Epithelial cell of esophagus (primary cell): ENCODE measurements at regions not wholly inside any gene's neighbourhood (a gene's known extent, or its start where the extent isn't known, plus 50 kb on each side); places are given as distances from the start of the nearest gene placed in this dataset.
"Not testable (repeated sequence)": the region's sequence is repeated elsewhere in the genome, so short reads cannot be mapped to it uniquely, and the experiment has no call there.

ENCODE experiments used
- DNase-seq: peaks from one replicate; pipeline ENCODE4 v3.0.0; 2010; ENCODE audit warnings: low read depth
- H3K4me3 ChIP-seq: 2 replicates; pipeline ENCODE4 v1.5.1; 2011; ENCODE audit warnings: mild to moderate bottlenecking, low read length, control low read depth
- TF ChIP-seq, protein P1 (sequence below): IDR thresholded peaks from 2 replicates; pipeline ENCODE4 v1.5.1; 2011; ENCODE audit warnings: low read depth, mild to moderate bottlenecking, low read length, control low read depth, inconsistent platforms; ENCODE audit not compliant: insufficient read depth; ENCODE audit errors: missing control alignments

DNA sequence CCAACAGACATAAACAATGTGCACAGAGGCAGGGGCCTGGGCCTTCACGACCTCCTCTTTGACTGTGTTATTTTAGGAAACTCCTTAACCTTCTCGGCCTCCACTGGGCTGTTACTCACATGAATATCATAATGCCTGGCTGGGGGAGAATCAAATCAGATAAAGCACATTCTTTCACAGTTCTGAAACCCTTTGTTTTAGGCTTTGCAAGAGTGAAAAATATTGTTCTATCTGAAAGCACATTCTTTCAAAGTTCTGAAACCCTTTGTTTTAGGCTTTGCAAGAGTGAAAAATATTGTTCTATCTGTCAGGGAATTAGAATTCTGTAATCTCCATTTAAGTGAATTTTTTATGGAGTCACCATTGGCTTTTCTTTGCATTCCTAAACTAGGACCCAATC, 50.7 kb upstream of the SYNDIG1 start:
- DNase-seq: no peak
- no peak overlapping the region for H3K4me3 ChIP-seq
- TF ChIP-seq, protein P1, sequence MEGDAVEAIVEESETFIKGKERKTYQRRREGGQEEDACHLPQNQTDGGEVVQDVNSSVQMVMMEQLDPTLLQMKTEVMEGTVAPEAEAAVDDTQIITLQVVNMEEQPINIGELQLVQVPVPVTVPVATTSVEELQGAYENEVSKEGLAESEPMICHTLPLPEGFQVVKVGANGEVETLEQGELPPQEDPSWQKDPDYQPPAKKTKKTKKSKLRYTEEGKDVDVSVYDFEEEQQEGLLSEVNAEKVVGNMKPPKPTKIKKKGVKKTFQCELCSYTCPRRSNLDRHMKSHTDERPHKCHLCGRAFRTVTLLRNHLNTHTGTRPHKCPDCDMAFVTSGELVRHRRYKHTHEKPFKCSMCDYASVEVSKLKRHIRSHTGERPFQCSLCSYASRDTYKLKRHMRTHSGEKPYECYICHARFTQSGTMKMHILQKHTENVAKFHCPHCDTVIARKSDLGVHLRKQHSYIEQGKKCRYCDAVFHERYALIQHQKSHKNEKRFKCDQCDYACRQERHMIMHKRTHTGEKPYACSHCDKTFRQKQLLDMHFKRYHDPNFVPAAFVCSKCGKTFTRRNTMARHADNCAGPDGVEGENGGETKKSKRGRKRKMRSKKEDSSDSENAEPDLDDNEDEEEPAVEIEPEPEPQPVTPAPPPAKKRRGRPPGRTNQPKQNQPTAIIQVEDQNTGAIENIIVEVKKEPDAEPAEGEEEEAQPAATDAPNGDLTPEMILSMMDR: no peak

DNA sequence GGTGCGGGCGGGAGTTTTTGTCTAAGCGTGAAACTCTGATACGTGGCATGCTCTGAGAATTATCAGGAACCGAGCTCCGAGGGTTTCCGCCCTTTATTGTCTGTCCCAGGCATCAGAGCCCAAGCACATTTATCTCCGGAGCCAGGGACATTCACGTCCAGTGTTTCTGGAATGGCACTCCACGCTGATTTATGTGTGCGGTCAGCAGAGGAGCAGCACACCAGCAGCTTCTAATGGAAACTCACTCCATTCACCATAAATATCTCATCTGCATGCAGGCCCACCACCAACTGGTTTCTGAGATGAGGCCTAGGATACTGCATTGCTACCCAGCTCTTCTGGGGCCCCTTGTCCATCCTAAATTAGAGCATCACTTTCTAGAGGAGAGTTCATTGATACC, 51.9 kb upstream of the SYNDIG1 start:
- DNase-seq: no peak
- no peak overlapping the region for H3K4me3 ChIP-seq

DNA sequence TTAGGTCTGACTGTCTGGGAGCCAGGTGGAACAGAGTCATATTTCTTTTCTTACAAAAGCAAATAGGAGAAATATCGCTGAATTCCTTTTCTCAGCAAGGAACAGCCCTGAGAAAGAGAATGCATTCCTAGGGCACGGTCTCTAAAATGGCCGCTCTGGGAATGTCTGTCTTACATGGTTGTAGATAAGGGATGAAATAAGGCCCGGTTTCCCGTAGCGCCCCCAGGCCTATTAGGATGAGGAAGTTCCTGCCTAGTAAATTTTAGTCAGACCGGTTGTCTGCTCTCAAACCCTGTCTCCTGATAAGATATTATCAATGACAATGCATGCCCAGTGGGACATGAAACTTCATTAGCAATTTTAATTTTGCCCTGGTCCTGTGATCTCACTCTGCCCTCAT, 54.0 kb upstream of the SYNDIG1 start:
- not testable (repeated sequence) for DNase-seq, H3K4me3 ChIP-seq

More for the DNA sequence above, 51.9 kb upstream of the SYNDIG1 start:
- TF ChIP-seq, protein P1: no peak

DNA sequence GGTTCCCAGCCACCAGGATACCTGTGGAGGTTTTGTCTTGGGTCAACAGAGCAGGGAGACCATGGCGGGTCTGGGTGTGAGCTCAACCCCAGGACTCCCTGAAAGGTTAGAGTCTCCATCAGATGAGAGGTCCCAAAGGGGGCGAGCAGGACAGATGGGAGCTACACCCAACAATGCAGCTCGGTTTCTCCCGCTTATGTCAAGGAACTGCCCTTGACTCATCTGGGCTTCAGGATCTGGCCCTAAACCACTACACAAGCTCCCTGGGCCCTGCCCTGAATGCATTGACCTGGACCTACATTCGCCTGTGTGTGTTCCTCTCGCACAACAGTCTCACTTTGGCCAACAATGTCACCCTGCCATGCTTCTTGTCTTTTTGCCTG, 57.6 kb upstream of the SYNDIG1 start:
- no peak for DNase-seq
- H3K4me3 ChIP-seq: no peak overlapping the region
- TF ChIP-seq, protein P1: no peak

DNA sequence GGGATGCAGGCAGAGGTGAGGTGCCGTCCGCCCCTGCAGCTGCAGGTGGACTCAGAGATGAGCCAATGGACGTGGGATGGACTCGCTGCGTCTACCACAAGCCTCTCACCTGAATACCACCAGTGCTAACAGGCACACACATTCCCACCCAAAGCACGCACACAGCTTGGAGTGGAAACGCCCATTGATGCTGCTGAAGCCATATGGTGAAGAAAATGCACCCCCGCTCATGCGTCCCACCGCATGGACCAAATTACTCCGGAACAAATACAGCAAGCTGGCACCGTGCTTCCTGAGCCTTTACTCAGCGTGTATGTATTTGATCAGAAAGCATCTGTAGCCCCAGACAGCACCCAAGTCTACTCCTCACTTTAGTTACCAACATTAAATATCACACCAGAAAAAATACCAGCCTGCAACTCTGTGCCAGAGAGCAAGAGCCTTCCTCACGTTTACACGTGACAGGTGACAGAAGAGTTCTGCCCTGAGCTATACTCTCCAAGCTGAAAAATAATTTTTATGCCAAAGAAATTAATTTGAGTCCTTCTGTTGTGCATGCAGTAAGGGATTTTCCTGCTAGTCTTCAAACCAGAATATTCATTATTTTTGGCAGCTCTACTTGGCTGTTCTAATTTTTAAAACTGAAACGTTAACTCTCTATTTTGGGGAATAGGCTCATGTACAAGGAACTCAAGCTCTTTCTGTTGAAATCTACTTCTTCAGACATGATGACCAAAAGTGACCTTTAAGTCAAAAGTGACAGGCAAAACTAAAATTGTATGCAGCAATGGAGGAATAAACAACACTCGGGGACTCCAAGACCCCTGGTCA, 58.2 kb upstream of the SYNDIG1 start:
- H3K4me3 ChIP-seq: no peak overlapping the region
- TF ChIP-seq, protein P1: no peak
- DNase-seq: no peak

DNA sequence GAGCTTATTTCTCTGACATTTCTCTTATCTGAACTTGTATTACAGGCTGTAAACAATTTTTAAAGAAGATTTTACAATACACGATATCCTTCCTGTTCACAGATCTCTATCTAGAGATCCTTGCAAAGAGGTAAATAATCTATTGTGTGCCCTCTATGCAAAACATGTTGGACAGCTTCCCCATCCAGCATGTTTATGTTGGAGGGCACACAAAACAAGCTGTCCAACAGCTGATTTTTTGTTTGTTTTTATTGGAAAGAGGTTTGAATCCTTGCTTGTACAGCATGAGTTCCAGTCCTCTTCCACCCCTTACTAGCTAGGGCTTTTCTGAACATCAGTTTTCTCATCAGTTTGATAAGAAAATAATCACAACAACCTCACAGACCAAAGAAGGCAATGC, 62.3 kb upstream of the SYNDIG1 start:
- no peak overlapping the region for H3K4me3 ChIP-seq
- TF ChIP-seq, protein P1: no peak
- DNase-seq: no peak

DNA sequence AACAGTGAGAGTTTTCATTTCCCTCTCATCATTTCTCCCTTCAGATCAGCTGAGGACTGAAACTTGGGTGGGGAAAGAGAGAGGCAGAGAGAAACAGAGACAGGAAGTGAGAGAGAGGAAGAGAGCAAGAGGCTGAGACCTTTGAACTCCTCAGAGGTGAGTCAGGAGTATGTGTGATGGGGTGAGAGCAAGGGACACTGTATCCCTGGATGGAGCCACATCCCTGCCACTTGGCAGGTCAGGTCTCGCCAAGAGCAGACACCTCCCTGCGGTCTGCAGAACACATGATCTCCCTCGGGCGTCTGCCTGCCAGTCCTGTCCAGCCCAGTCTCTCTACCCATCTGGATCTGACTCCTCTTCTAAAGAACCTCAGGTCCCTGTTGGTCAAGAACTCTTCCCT, 62.7 kb upstream of the SYNDIG1 start:
- H3K4me3 ChIP-seq: no peak overlapping the region
- TF ChIP-seq, protein P1: no peak
- peak; percentile 45 for DNase-seq
